ENCODE measurements at regions not wholly inside any gene's neighbourhood (a gene's known extent, or its start where the extent isn't known, plus 50 kb on each side); places are given as distances from the start of the nearest gene placed in this dataset.

GRCh38 chr11:131052367-131052766, 136.1 kb upstream of the SNX19 start:
- no peak for DNase-seq

- no peak for DNase-seq
Observed at GRCh38 chr11:131056036-131056435, 139.8 kb upstream of the SNX19 start.

GRCh38 chr11:131063638-131064037, 147.4 kb upstream of the SNX19 start:
- no peak for DNase-seq

- DNase-seq: peak; percentile 73
Observed at GRCh38 chr11:131064373-131064991, 148.2 kb upstream of the SNX19 start.

GRCh38 chr11:131065435-131066413, 149.4 kb upstream of the SNX19 start:
- no peak for DNase-seq

GRCh38 chr11:131066551-131066950, 150.3 kb upstream of the SNX19 start:
- DNase-seq: no peak

GRCh38 chr11:131070365-131070764, 154.1 kb upstream of the SNX19 start:
- DNase-seq: no peak

GRCh38 chr11:131073167-131073566, 156.9 kb upstream of the SNX19 start:
- peak; percentile 43 for DNase-seq

- no peak for DNase-seq
Observed at GRCh38 chr11:131074573-131074972, 158.3 kb upstream of the SNX19 start.

- DNase-seq: peak; percentile 70
Observed at GRCh38 chr11:131077340-131077739, 161.1 kb upstream of the SNX19 start.

- DNase-seq: no peak
Observed at GRCh38 chr11:131079036-131079435, 162.8 kb upstream of the SNX19 start.

- DNase-seq: no peak
Observed at GRCh38 chr11:131089727-131090245, 173.5 kb upstream of the SNX19 start.

GRCh38 chr11:131092469-131092868, 176.2 kb upstream of the SNX19 start:
- no peak for DNase-seq

GRCh38 chr11:131094827-131095226, 178.5 kb upstream of the SNX19 start:
- no peak for DNase-seq

GRCh38 chr11:131095511-131096185, 179.4 kb upstream of the SNX19 start:
- no peak for DNase-seq

GRCh38 chr11:131099013-131099412, 182.7 kb upstream of the SNX19 start:
- DNase-seq: peak; percentile 45

- DNase-seq: no peak
Observed at GRCh38 chr11:131099746-131100145, 183.5 kb upstream of the SNX19 start.

- peak; percentile 44 for DNase-seq
Observed at GRCh38 chr11:131108760-131109159, 192.5 kb upstream of the SNX19 start.

GRCh38 chr11:131109257-131109656, 193.0 kb upstream of the SNX19 start:
- DNase-seq: peak; percentile 71

GRCh38 chr11:131109790-131110189, 193.5 kb upstream of the SNX19 start:
- DNase-seq: no peak

GRCh38 chr11:131111775-131112174, 195.5 kb upstream of the SNX19 start:
- DNase-seq: no peak

- peak; percentile 2 for DNase-seq
Observed at GRCh38 chr11:131118247-131118646, 202.0 kb upstream of the SNX19 start.
